GM23338 (cell line): ENCODE measurements at regions not wholly inside any gene's neighbourhood (a gene's known extent, or its start where the extent isn't known, plus 50 kb on each side); places are given as distances from the start of the nearest gene placed in this dataset.

Source experiments
- CREB1 ChIP-seq: fragments of 250-450 bp; sonication (Bioruptor Pico); IDR thresholded peaks from 2 replicates; pipeline ENCODE4 v1.5.0; 2020; ENCODE audit warnings: low read depth, mild to moderate bottlenecking, moderate library complexity
- EZH2 ChIP-seq: fragments of 200-600 bp; sonication (generic); IDR thresholded peaks from one replicate; pipeline ENCODE4 v1.8.0; 2017; ENCODE audit warnings: antibody characterized with exemption, mild to moderate bottlenecking, low read depth; ENCODE audit not compliant: unreplicated experiment
- EZH2phosphoT487 ChIP-seq: fragments of 200-600 bp; sonication (generic); IDR thresholded peaks from one replicate; pipeline ENCODE4 v1.8.1; 2018; ENCODE audit warnings: antibody characterized with exemption; ENCODE audit not compliant: unreplicated experiment
- POLR2AphosphoS5 ChIP-seq: IDR thresholded peaks from 2 replicates; pipeline ENCODE4 v1.6.1; 2016; ENCODE audit warnings: antibody characterized with exemption, low read depth
- STAT1 ChIP-seq: IDR thresholded peaks from one replicate; pipeline ENCODE4 v1.6.1; 2016; ENCODE audit warnings: antibody characterized with exemption; ENCODE audit not compliant: unreplicated experiment
- TF ChIP-seq, protein P1 (sequence below), 2 experiments: fragments of 200-600 bp in 1 of 2; sonication (generic) in 1 of 2; conservative IDR thresholded peaks; 2 replicates each; pipeline versions ENCODE4 v1.5.1 to v1.6.1; 2016 to 2017; ENCODE audit warnings: antibody characterized with exemption in 2 of 2, low read depth in 2 of 2, mild to moderate bottlenecking in 2 of 2, moderate library complexity in 1 of 2
- TF ChIP-seq, protein P2 (sequence below): IDR thresholded peaks from one replicate; pipeline ENCODE4 v1.6.1; 2018; ENCODE audit warnings: antibody characterized with exemption; ENCODE audit not compliant: unreplicated experiment

DNA sequence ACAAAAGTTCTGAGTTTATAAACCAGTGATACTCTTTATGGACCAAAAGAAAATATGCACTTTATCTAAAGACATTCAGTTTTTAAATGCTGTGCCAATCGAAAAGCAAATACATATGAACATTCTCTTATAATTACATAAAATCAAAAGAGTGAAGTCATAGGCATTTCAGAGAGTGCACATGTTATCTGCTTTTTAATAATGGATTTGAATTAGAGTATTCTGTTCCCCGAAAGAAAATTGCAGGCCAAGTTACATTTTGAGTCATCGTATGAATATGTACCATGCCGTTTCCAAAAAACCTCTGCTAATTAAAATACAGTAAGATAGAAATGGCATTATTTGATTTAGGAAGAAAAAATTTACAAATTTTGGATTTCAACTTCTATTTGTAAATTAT lies 565.7 kb downstream of the ZEB2 start:
- TF ChIP-seq, protein P1, sequence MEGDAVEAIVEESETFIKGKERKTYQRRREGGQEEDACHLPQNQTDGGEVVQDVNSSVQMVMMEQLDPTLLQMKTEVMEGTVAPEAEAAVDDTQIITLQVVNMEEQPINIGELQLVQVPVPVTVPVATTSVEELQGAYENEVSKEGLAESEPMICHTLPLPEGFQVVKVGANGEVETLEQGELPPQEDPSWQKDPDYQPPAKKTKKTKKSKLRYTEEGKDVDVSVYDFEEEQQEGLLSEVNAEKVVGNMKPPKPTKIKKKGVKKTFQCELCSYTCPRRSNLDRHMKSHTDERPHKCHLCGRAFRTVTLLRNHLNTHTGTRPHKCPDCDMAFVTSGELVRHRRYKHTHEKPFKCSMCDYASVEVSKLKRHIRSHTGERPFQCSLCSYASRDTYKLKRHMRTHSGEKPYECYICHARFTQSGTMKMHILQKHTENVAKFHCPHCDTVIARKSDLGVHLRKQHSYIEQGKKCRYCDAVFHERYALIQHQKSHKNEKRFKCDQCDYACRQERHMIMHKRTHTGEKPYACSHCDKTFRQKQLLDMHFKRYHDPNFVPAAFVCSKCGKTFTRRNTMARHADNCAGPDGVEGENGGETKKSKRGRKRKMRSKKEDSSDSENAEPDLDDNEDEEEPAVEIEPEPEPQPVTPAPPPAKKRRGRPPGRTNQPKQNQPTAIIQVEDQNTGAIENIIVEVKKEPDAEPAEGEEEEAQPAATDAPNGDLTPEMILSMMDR (conservative IDR thresholded peaks at IDR 0.05; ENCODE audit: low read depth in 2 of 2), result no peak
- TF ChIP-seq, protein P2, sequence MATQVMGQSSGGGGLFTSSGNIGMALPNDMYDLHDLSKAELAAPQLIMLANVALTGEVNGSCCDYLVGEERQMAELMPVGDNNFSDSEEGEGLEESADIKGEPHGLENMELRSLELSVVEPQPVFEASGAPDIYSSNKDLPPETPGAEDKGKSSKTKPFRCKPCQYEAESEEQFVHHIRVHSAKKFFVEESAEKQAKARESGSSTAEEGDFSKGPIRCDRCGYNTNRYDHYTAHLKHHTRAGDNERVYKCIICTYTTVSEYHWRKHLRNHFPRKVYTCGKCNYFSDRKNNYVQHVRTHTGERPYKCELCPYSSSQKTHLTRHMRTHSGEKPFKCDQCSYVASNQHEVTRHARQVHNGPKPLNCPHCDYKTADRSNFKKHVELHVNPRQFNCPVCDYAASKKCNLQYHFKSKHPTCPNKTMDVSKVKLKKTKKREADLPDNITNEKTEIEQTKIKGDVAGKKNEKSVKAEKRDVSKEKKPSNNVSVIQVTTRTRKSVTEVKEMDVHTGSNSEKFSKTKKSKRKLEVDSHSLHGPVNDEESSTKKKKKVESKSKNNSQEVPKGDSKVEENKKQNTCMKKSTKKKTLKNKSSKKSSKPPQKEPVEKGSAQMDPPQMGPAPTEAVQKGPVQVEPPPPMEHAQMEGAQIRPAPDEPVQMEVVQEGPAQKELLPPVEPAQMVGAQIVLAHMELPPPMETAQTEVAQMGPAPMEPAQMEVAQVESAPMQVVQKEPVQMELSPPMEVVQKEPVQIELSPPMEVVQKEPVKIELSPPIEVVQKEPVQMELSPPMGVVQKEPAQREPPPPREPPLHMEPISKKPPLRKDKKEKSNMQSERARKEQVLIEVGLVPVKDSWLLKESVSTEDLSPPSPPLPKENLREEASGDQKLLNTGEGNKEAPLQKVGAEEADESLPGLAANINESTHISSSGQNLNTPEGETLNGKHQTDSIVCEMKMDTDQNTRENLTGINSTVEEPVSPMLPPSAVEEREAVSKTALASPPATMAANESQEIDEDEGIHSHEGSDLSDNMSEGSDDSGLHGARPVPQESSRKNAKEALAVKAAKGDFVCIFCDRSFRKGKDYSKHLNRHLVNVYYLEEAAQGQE, result no peak
- no peak for TF ChIP-seq EZH2
- TF ChIP-seq POLR2AphosphoS5, result no peak
- TF ChIP-seq EZH2phosphoT487, result no peak
- TF ChIP-seq CREB1 (CRISPR knock-in tag), result no peak
- no peak for TF ChIP-seq STAT1
